C4-2B (cell line): ENCODE measurements at regions not wholly inside any gene's neighbourhood (a gene's known extent, or its start where the extent isn't known, plus 50 kb on each side); places are given as distances from the start of the nearest gene placed in this dataset.

ENCODE experiments used
- H3K27ac ChIP-seq: fragments of 450-650 bp; 2 replicates; pipeline ENCODE4 v1.5.1; 2017
- CTCF ChIP-seq: fragments of 450-650 bp; conservative IDR thresholded peaks from 2 replicates; pipeline ENCODE4 v1.5.1; 2017; ENCODE audit warnings: mild to moderate bottlenecking
- ZFX ChIP-seq: fragments of 450-650 bp; IDR thresholded peaks from 2 replicates; pipeline ENCODE4 v1.6.1; 2017

- no peak overlapping the region for H3K27ac ChIP-seq
- TF ChIP-seq CTCF (no peak), ZFX (no peak)
These were observed 847.6 kb upstream of the LCORL start for GRCh38 chr4:18869166-18869565.

DNA sequence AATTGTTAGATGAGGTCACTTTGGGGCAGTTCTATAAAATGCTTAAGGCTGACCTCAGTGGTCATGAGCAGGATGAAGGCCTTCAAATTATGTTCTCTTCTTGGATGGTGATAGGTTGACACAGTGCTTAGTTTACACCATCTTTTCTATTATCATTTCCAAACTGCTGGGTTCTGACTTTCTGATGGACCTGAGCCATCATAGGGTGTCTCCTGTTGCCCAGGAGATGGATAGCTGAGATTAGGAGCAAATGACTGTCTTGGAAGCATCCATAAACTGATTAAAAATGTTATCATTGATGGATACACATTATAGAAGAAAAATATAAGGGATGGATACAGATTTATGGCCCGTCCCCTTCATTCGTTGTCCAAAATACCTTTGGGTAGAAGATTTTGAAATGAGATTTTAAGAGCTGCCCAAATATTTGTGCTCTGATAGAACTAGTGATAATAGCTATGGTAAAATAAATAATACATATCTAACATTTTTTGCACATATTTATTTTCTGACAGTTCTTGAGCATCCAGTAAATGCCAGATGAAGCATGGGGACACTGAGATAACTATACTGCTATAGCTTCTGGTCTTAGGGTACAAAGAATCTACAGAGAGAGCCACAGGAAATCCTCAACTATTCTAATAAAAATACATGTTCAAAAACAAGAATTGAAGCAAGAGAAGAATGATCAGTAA is 839.4 kb upstream of the LCORL start:
- no peak overlapping the region for H3K27ac ChIP-seq
- no peak for TF ChIP-seq CTCF
- no peak for TF ChIP-seq ZFX

DNA sequence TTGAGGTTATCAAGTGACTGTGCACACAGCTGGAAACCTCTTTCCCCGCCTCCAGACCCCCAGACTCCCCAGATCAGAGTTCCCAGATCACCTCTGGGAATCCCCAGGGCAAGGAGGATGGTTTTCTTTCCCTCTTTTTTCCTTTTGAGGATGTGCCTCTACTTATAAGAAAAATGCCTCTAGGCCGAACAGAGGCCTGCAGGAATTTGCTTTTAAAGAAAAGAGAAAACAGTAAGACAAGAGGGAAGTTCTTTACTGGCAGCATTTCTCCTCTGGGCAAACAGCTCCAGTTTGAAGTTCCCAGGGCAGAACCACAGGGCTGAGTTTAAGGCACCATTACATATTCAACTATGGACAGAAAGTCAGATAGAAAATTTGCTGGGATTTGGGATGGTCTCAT is 837.9 kb upstream of the LCORL start:
- no peak overlapping the region for H3K27ac ChIP-seq
- TF ChIP-seq ZFX = no peak
- TF ChIP-seq CTCF = no peak

DNA sequence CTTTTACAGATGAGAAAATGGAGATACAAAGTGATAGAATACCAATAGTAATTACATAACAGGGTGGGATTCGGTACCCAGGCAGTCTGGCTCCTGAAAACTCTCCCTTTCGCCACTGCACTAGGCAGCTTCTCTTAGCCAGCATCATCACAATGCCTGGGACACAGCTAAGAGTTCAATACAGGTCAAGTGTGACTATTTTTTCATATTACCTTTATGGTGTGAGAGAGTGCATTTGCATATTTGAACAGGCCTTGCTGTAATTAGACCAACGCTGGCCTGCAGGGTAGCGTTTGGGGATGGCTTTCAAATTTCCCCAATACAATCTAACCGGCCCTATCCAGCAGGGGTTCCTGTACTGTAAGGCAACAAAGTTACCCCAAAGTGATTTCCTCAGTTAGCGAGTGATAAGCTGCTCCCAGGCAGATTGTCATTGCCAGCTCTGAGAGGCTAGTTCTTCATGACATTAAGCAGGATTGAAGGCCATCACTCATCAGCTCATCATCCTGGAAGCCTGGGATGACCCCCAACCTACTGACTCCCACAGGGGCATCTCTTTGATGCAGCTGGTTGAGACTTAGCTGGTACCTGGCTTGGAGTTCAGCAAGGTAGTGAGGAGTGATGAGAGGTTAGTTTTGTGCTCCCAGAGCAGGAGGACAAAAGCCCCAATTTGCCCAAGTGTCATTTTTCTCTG is 836.8 kb upstream of the LCORL start:
- TF ChIP-seq ZFX (no peak), CTCF (no peak)
- no peak overlapping the region for H3K27ac ChIP-seq

DNA sequence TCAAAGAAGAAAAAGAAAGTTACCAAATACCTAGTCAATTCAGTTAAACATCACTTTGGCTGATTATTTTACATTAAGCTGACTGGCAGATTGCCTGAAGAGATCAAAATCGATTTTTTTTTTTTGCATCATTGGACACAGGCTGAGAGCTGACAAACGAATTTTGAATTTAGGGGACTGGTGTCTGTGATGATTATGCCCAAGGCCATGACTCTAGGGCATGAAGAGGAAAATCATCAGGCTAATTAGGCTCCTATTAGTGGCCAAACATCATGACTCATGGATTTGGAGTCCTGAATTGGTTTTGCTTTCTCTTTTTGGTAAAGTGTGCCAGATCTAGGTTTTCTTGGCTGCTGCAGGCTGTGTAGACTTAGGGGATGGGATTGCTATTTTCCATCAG is 829.3 kb upstream of the LCORL start:
- TF ChIP-seq CTCF = no peak
- no peak for TF ChIP-seq ZFX
- no peak overlapping the region for H3K27ac ChIP-seq

DNA sequence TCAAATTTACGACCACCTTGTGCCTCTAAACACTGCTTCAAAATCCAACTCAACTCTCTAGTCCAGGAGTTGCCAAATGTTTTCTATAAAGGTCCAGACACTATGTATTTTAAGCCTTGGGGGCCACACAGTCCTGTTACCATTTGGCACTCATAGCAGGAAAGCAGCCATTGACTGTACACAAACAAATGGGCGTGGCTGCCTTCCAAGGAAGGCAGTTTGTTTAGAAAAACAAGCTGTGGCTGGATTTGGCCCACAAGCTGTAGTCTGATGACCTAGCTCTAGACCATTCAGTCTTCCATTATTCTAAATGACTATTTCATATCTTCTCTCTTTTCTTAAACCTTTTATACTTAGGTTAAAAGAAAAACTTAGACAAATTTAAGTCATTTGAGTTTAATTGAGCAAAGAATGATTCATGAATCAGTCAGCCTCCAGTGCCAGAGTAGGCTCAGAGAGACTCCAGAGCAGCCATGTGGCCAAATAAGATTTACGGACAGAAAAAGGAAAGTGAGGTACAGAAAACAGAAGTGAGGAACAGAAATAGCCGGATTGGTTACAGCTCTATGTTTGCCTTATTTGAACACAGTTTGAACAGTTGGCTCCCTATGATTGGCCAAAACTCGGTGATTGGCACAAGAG is 825.8 kb upstream of the LCORL start:
- TF ChIP-seq ZFX = no peak
- TF ChIP-seq CTCF = no peak
- H3K27ac ChIP-seq = no peak overlapping the region

DNA sequence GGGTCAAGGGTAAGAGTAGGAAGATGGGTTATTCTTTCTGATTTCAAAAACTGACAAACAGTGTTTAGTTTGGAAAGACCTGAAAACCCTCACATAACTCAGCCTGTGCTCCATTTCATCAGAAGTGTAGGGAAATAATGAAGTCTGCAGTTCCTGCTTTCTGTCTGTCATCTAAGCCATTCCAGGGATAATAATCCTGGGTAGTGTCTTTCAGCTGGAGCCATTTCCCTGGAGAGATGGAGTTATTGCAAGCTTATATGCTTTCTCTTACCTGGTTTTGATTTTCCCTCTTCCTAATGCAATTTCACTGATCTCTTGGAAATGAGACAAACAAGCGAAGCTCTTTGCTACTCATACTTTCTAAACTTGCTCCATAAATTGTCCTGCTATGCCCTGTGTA is 824.8 kb upstream of the LCORL start:
- no peak for TF ChIP-seq ZFX
- TF ChIP-seq CTCF = no peak
- H3K27ac ChIP-seq = no peak overlapping the region
